ENCODE measurements at regions not wholly inside any gene's neighbourhood (a gene's known extent, or its start where the extent isn't known, plus 50 kb on each side); places are given as distances from the start of the nearest gene placed in this dataset.
A peak's percentile ranks its signal among the peaks of the same experiment; 100 is the strongest.
"Not testable (repeated sequence)": the region's sequence is repeated elsewhere in the genome, so short reads cannot be mapped to it uniquely, and the experiment has no call there.

DNA sequence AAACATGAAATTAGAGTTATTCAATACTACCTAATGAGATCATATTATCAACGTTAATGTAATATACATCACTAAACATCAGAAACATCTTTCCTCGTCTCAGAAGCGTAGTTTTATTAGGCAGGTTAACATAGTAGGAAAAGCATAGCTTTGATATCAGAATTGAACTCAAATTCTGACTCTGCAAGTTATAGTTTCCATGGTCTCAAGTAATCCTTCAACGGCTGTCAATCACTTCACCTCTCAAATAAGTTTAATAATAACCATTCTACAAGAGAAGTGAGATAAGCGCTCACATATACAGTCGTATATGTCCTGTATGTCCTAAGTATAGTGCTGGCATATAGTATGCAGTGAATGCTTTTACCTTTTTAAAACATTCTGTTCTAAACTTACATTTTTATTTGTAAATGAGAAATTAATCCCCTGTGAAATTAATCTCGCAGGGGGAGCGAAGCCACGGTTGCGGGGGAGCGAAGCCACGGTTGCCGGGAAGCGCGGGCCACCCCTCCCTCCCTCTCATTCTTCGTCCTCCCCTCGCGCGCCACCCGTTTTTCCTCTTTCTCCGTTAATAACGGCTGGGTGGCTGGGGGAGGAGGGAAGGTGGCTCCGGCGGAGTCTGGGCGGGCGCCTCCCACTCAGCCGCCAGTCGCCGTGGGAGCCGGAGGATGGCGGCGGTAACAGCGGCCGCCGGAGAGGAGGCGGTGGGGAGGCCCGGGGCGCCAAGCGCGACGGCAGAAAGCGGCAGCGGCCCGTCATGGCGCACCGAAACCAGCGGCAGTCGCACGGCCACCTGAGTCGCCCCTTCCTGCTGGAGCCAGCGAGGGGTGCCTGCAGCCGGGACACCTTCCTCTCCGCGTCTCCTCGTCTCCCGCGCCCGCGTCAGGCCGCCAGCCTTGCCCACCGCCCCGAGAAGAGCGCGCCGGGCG lies 163.8 kb downstream of the KBTBD2 start:
- H3K27ac ChIP-seq (ENCODE audit: low read depth, low read length), result peak overlapping the region; percentile 96
- intact Hi-C loops (cut with micrococcal nuclease), result loop anchor here (2.0 kb wide), 1 partner anchor 237 kb away; the partner anchor contains the start of gene LSM5
- TF ChIP-seq, protein P1, sequence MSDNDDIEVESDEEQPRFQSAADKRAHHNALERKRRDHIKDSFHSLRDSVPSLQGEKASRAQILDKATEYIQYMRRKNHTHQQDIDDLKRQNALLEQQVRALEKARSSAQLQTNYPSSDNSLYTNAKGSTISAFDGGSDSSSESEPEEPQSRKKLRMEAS (IDR thresholded peaks at IDR 0.05), result peak; percentile 44; the same call in 1 of the 2 replicates
- 0 out of 2 replicates have a peak, but pooled peaks have one; percentile 41 for TF ChIP-seq SIN3A (IDR thresholded peaks at IDR 0.05; ENCODE audit: low read depth)
- BruUV-seq (replicated peaks); RAD21 ChIA-PET (ENCODE audit: low non-redundant PET in 1 of 2, low total read pairs in 2 of 2, uncharacterized antibody in 2 of 2, unreplicated experiment in 2 of 2); POLR2A ChIA-PET; DNase-seq (ENCODE audit: low read depth, low spot score); H3K36me3 ChIP-seq (ENCODE audit: control insufficient read depth in 1 of 2, insufficient read depth in 2 of 2, low read length in 2 of 2); H3K79me2 ChIP-seq (ENCODE audit: insufficient read depth, low read length); H3K4me1 ChIP-seq (ENCODE audit: control insufficient read depth in 1 of 2, insufficient read depth in 2 of 2, low read length in 2 of 2); H3K9me3 ChIP-seq (ENCODE audit: control insufficient read depth in 1 of 2, insufficient read depth in 1 of 2, low read depth in 1 of 2, low read length in 2 of 2); H2AFZ ChIP-seq (ENCODE audit: low read depth, low read length, poor library complexity, severe bottlenecking); H4K20me1 ChIP-seq (ENCODE audit: insufficient read depth); CTCF ChIA-PET; H3K27me3 ChIP-seq (ENCODE audit: insufficient read depth, low read length); H3K9me2 ChIP-seq (ENCODE audit: insufficient read depth): not testable (repeated sequence)
- ATAC-seq, result peak; percentile 70
- peak overlapping the region; percentile 49 to 65 for H3K4me3 ChIP-seq (replicated peaks in 1 of 2; ENCODE audit: low read depth in 1 of 2, low read length in 2 of 2)
- peak overlapping the region; percentile 68 for H3K9ac ChIP-seq (ENCODE audit: low read length)
- peak overlapping the region; percentile 75 for H3K4me2 ChIP-seq (ENCODE audit: low read length)

DNA sequence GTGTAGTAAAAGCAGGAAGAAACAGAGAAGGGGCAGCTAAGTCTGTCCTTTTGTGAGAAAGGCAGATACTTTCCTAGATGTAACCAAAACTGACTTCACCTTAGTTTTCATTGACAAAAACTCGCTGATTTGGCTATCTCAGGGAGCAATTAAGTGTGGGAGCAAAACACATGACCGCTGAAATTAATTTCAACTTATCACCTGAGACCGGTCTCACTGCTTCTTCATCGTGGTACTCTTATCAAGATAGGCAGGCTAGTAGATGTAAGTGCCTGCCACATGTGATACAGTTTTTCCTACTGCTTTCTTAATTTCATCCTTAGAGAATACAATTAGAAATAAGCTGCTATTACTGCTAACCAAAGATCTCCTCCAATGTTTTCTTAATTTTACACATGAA lies 168.7 kb downstream of the KBTBD2 start:
- POLR2A ChIA-PET; BruUV-seq (replicated peaks); ATAC-seq; RAD21 ChIA-PET (ENCODE audit: low non-redundant PET in 1 of 2, low total read pairs in 2 of 2, uncharacterized antibody in 2 of 2, unreplicated experiment in 2 of 2); H3K9me2 ChIP-seq (ENCODE audit: insufficient read depth); H3K9me3 ChIP-seq (ENCODE audit: control insufficient read depth in 1 of 2, insufficient read depth in 1 of 2, low read depth in 1 of 2, low read length in 2 of 2); H3K27me3 ChIP-seq (ENCODE audit: insufficient read depth, low read length); H4K20me1 ChIP-seq (ENCODE audit: insufficient read depth); H3K9ac ChIP-seq (ENCODE audit: low read length); intact Hi-C loops (cut with micrococcal nuclease); H2AFZ ChIP-seq (ENCODE audit: low read depth, low read length, poor library complexity, severe bottlenecking); H3K4me3 ChIP-seq (replicated peaks in 1 of 2; ENCODE audit: low read depth in 1 of 2, low read length in 2 of 2); CTCF ChIA-PET; DNase-seq (ENCODE audit: low read depth, low spot score); H3K4me1 ChIP-seq (ENCODE audit: control insufficient read depth in 1 of 2, insufficient read depth in 2 of 2, low read length in 2 of 2); H3K27ac ChIP-seq (ENCODE audit: low read depth, low read length); H3K4me2 ChIP-seq (ENCODE audit: low read length); H3K36me3 ChIP-seq (ENCODE audit: control insufficient read depth in 1 of 2, insufficient read depth in 2 of 2, low read length in 2 of 2); H3K79me2 ChIP-seq (ENCODE audit: insufficient read depth, low read length): not testable (repeated sequence)
